ENCODE measurements at regions not wholly inside any gene's neighbourhood (a gene's known extent, or its start where the extent isn't known, plus 50 kb on each side); places are given as distances from the start of the nearest gene placed in this dataset.

- Histone ChIP-seq H3K27ac (no peak overlapping the region), H3K36me3 (no peaks in the 10 kb centered on the region), H3K4me3 (no peak overlapping the region), H3K27me3 (no peaks in the 10 kb centered on the region), H3K9me3 (no peaks in the 10 kb centered on the region), H3K4me1 (no peaks in the 10 kb centered on the region)
- 65% methylated on average over 3 of the region's 3 CpGs for WGBS
- no peak for DNase-seq (ENCODE audit: low spot score in 2 of 2)
- no peak for TF ChIP-seq EP300 (IDR thresholded peaks at IDR 0.05)
- TF ChIP-seq POLR2A (IDR thresholded peaks at IDR 0.05), result no peak
- no peak for TF ChIP-seq CTCF (IDR thresholded peaks at IDR 0.05)
- no peak for TF ChIP-seq POLR2AphosphoS5 (IDR thresholded peaks at IDR 0.05)
Observed at GRCh38 chr12:118641249-118641648, 264.9 kb downstream of the SUDS3 start.

- DNase-seq (ENCODE audit: low spot score in 2 of 2), result no peak
- Histone ChIP-seq H3K9me3 (no peaks in the 10 kb centered on the region), H3K4me1 (no peaks in the 10 kb centered on the region), H3K27me3 (no peaks in the 10 kb centered on the region), H3K27ac (no peak overlapping the region), H3K36me3 (no peaks in the 10 kb centered on the region), H3K4me3 (no peak overlapping the region)
- TF ChIP-seq EP300 (IDR thresholded peaks at IDR 0.05), result no peak
- TF ChIP-seq POLR2A (IDR thresholded peaks at IDR 0.05), result no peak
- TF ChIP-seq POLR2AphosphoS5 (IDR thresholded peaks at IDR 0.05), result no peak
- no peak for TF ChIP-seq CTCF (IDR thresholded peaks at IDR 0.05)
- WGBS, result 25% methylated on average over 3 of the region's 3 CpGs
Observed at GRCh38 chr12:118645219-118645618, 268.9 kb downstream of the SUDS3 start.

GRCh38 chr12:118649765-118650585, 273.6 kb downstream of the SUDS3 start:
- Histone ChIP-seq H3K36me3 (no peaks in the 10 kb centered on the region), H3K4me1 (no peaks in the 10 kb centered on the region), H3K9me3 (no peaks in the 10 kb centered on the region), H3K27ac (no peak overlapping the region), H3K4me3 (no peak overlapping the region), H3K27me3 (no peaks in the 10 kb centered on the region)
- DNase-seq (ENCODE audit: low spot score in 2 of 2), result no peak
- 86% methylated on average over 19 of the region's 19 CpGs for WGBS
- no peak for TF ChIP-seq POLR2A (IDR thresholded peaks at IDR 0.05)
- TF ChIP-seq POLR2AphosphoS5 (IDR thresholded peaks at IDR 0.05), result no peak
- TF ChIP-seq CTCF (IDR thresholded peaks at IDR 0.05), result no peak
- no peak for TF ChIP-seq EP300 (IDR thresholded peaks at IDR 0.05)

GRCh38 chr12:118650586-118650960, 274.2 kb downstream of the SUDS3 start:
- 93% methylated on average over 7 of the region's 7 CpGs for WGBS
- TF ChIP-seq CTCF (IDR thresholded peaks at IDR 0.05), result no peak
- Histone ChIP-seq H3K27ac (no peak overlapping the region), H3K27me3 (no peaks in the 10 kb centered on the region), H3K4me1 (no peaks in the 10 kb centered on the region), H3K9me3 (no peaks in the 10 kb centered on the region), H3K4me3 (no peak overlapping the region), H3K36me3 (no peaks in the 10 kb centered on the region)
- no peak for DNase-seq (ENCODE audit: low spot score in 2 of 2)

- Histone ChIP-seq H3K9me3 (no peaks in the 10 kb centered on the region), H3K27ac (no peak overlapping the region), H3K4me3 (no peak overlapping the region), H3K27me3 (no peaks in the 10 kb centered on the region), H3K4me1 (no peaks in the 10 kb centered on the region), H3K36me3 (no peaks in the 10 kb centered on the region)
- no peak for DNase-seq (ENCODE audit: low spot score in 2 of 2)
- TF ChIP-seq POLR2AphosphoS5 (IDR thresholded peaks at IDR 0.05) (no peak), EP300 (IDR thresholded peaks at IDR 0.05) (no peak), POLR2A (IDR thresholded peaks at IDR 0.05) (no peak), CTCF (IDR thresholded peaks at IDR 0.05) (no peak)
- 50% methylated on average over 1 of the region's 2 CpGs for WGBS
Observed at GRCh38 chr12:118651487-118651886, 275.1 kb downstream of the SUDS3 start.
